ENCODE measurements at regions not wholly inside any gene's neighbourhood (a gene's known extent, or its start where the extent isn't known, plus 50 kb on each side); places are given as distances from the start of the nearest gene placed in this dataset.

GRCh38 chr4:154044108-154044531 is 255.2 kb upstream of the SFRP2 start:
- TF ChIP-seq EP300 (IDR thresholded peaks at IDR 0.05), result no peak
- TF ChIP-seq CTCF (IDR thresholded peaks at IDR 0.05), result no peak
- TF ChIP-seq POLR2A (IDR thresholded peaks at IDR 0.05), result no peak
- TF ChIP-seq POLR2AphosphoS5 (IDR thresholded peaks at IDR 0.05), result no peak
